ENCODE measurements at regions not wholly inside any gene's neighbourhood (a gene's known extent, or its start where the extent isn't known, plus 50 kb on each side); places are given as distances from the start of the nearest gene placed in this dataset.
A peak's percentile ranks its signal among the peaks of the same experiment; 100 is the strongest.

DNA sequence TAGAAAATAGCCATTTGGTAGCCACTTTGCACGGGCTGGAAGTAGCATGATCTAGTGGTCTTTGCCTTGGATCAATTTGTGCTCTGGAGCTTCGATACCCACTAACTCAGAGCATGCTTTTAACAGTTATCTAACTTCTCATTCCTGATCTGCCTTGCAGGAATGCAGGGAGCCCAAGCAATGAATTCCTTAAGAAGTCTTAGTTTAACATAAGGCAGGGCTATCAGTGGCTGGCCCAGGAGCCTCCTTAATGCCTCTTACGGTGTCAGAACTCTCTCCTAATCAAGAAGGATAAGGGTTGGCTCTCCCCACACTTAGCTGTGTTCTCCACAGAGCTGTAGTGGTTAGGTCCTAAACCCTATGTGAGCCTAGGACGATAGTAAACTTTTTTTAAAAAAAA, 95.8 kb upstream of the TBCA start:
- no peak for DNase-seq (ENCODE audit: low read depth)
- TF ChIP-seq, protein P1, sequence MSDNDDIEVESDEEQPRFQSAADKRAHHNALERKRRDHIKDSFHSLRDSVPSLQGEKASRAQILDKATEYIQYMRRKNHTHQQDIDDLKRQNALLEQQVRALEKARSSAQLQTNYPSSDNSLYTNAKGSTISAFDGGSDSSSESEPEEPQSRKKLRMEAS (IDR thresholded peaks at IDR 0.05; ENCODE audit: low read depth, low read length): no peak
- TF ChIP-seq MYC (IDR thresholded peaks at IDR 0.05; ENCODE audit: low read depth, low read length): no peak
- no peak for TF ChIP-seq POLR2A (IDR thresholded peaks at IDR 0.05; ENCODE audit: extremely low read depth, insufficient read length)
- TF ChIP-seq, protein P2, sequence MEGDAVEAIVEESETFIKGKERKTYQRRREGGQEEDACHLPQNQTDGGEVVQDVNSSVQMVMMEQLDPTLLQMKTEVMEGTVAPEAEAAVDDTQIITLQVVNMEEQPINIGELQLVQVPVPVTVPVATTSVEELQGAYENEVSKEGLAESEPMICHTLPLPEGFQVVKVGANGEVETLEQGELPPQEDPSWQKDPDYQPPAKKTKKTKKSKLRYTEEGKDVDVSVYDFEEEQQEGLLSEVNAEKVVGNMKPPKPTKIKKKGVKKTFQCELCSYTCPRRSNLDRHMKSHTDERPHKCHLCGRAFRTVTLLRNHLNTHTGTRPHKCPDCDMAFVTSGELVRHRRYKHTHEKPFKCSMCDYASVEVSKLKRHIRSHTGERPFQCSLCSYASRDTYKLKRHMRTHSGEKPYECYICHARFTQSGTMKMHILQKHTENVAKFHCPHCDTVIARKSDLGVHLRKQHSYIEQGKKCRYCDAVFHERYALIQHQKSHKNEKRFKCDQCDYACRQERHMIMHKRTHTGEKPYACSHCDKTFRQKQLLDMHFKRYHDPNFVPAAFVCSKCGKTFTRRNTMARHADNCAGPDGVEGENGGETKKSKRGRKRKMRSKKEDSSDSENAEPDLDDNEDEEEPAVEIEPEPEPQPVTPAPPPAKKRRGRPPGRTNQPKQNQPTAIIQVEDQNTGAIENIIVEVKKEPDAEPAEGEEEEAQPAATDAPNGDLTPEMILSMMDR (IDR thresholded peaks at IDR 0.05; ENCODE audit: low read depth, low read length): no peak
- H3K4me3 ChIP-seq (ENCODE audit: low read depth, low read length): no peak overlapping the region

DNA sequence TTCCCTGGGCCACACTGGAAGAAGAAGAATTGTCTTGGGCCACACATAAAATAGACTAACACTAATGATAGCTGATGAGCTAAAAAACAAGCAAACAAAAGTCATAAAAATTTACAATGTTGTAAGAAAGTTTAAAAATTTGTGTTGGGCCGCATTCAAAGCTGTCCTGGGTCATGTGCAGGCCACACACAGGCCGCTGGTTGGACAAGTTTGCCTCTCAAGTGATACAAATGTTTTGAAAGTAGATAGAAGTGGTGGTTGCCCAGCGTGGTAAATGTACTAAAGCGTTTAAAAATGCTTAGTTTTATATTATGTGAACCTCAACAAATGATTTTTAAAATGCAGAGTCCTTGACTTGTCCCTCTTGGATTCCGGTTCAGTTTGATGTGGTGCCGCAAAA, 94.9 kb upstream of the TBCA start:
- TF ChIP-seq POLR2A (IDR thresholded peaks at IDR 0.05; ENCODE audit: extremely low read depth, insufficient read length): no peak
- TF ChIP-seq, protein P1 (IDR thresholded peaks at IDR 0.05; ENCODE audit: low read depth, low read length): no peak
- TF ChIP-seq, protein P2 (IDR thresholded peaks at IDR 0.05; ENCODE audit: low read depth, low read length): no peak
- no peak for TF ChIP-seq MYC (IDR thresholded peaks at IDR 0.05; ENCODE audit: low read depth, low read length)
- H3K4me3 ChIP-seq (ENCODE audit: low read depth, low read length): no peak overlapping the region
- DNase-seq (ENCODE audit: low read depth): no peak

DNA sequence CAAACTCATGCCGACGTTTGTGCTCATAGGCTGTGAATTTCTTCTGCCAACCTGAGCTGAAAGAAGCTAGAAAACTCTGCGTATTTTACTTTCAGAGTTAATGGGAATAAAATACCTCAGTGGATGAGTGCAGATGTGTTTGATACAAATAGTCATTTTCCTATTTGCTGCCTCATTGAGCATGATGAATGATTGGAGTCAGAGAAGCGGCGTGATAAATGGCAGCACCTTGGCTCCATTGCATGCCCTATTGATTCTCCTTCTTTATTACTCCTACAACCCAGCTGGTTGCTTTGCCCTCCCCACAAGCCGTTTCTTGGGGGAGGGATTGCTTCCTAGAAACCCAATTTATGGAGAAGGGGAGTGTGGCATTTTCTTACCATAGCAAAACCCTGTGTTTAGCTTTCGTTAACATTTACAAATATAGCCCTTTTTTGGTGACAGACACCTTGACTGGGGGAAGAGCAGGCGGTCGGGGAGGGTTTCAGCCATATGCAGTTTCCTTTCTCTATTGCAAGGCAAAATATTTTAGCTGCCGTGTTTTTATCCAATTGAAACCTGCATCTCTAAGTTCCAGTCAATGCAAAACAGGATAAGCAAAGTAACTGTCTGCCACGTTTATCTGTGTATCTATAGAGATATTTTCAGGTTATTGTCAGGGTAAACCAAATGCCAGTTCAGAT, 93.1 kb upstream of the TBCA start:
- no peak for DNase-seq (ENCODE audit: low read depth)
- TF ChIP-seq POLR2A (IDR thresholded peaks at IDR 0.05; ENCODE audit: extremely low read depth, insufficient read length): no peak
- TF ChIP-seq, protein P2 (IDR thresholded peaks at IDR 0.05; ENCODE audit: low read depth, low read length): no peak
- no peak for TF ChIP-seq MYC (IDR thresholded peaks at IDR 0.05; ENCODE audit: low read depth, low read length)
- TF ChIP-seq, protein P1 (IDR thresholded peaks at IDR 0.05; ENCODE audit: low read depth, low read length): no peak
- no peak overlapping the region for H3K4me3 ChIP-seq (ENCODE audit: low read depth, low read length)

DNA sequence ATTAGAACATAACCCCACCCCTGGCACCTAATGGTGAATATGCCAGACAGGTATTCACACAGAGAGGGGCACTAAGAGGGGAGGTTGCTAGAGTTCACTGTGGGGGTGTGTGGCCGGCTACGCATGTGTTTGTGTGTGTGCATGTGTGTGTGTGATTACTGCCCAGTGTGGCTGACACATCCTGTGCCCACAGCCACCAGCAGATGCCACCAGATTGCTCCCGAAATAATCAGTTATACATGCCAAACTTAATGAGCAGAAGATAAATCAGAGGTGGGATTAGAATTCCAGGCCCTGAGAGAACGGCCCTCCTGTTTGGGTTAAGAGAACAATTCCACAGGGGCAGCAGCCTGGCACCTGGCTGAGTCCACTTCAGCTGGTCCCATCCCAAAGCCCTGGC, 91.8 kb upstream of the TBCA start:
- no peak overlapping the region for H3K4me3 ChIP-seq (ENCODE audit: low read depth, low read length)
- DNase-seq (ENCODE audit: low read depth): no peak
- TF ChIP-seq, protein P1 (IDR thresholded peaks at IDR 0.05; ENCODE audit: low read depth, low read length): no peak
- TF ChIP-seq MYC (IDR thresholded peaks at IDR 0.05; ENCODE audit: low read depth, low read length): no peak
- no peak for TF ChIP-seq POLR2A (IDR thresholded peaks at IDR 0.05; ENCODE audit: extremely low read depth, insufficient read length)
- TF ChIP-seq, protein P2 (IDR thresholded peaks at IDR 0.05; ENCODE audit: low read depth, low read length): no peak

DNA sequence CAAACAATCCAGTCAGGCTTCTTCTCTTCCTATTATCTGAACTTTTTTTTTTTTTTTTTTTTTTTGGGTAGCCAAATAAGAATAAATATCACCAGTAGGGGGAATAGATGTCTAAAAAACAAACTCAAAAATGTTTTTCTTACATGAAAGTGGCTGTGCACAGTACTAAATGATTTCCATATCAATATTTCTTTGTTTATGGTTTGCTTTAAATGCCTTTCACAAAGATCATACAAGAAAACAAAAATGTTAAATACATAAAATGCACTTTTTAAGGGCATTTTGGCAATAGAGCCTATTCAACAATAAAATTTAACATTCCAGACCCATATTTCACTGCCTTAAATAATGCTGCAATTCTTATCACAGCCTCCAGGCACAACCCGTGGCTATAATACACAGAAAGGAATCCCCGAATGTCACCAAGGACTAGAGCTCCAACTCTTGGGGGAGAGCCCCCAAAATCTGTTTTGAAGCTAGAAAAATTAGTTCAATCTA, 91.1 kb upstream of the TBCA start:
- H3K4me3 ChIP-seq (ENCODE audit: low read depth, low read length): no peak overlapping the region
- TF ChIP-seq MYC (IDR thresholded peaks at IDR 0.05; ENCODE audit: low read depth, low read length) (no peak), POLR2A (IDR thresholded peaks at IDR 0.05; ENCODE audit: extremely low read depth, insufficient read length) (no peak)
- TF ChIP-seq, protein P2 (IDR thresholded peaks at IDR 0.05; ENCODE audit: low read depth, low read length): peak; percentile 16
- TF ChIP-seq, protein P1 (IDR thresholded peaks at IDR 0.05; ENCODE audit: low read depth, low read length): no peak
- DNase-seq (ENCODE audit: low read depth): peak; percentile 15

Measured in NB4 (cell line).